Peyer's patch (tissue), 4 donors: ENCODE measurements at regions not wholly inside any gene's neighbourhood (a gene's known extent, or its start where the extent isn't known, plus 50 kb on each side); places are given as distances from the start of the nearest gene placed in this dataset.

Experiments used
- DNase-seq, 3 donors: peaks; one replicate each; pipeline ENCODE4 v3.0.0-alpha.2; 2017 to 2019
- H3K27ac ChIP-seq, 4 donors: fragments of 200-600 bp; sonication (generic); one replicate each; pipeline ENCODE4 v1.5.1; 2016 to 2019
- H3K27me3 ChIP-seq, 2 donors: fragments of 200-600 bp; sonication (generic); one replicate each; pipeline ENCODE4 v1.5.1; 2019
- H3K36me3 ChIP-seq, 3 donors: fragments of 200-600 bp; sonication (generic); one replicate each; pipeline ENCODE4 v1.5.1; 2016 to 2019
- H3K4me1 ChIP-seq, 4 donors: fragments of 200-600 bp; sonication (generic); one replicate each; pipeline ENCODE4 v1.5.1; 2016 to 2019
- H3K4me3 ChIP-seq, 4 donors: fragments of 200-600 bp; sonication (generic); 1 replicate in 3 of 4; 2 replicates in 1 of 4; pipeline ENCODE4 v1.5.1; 2016 to 2019; ENCODE audit warnings: mild to moderate bottlenecking in 1 of 4
- H3K9me3 ChIP-seq, 4 donors: fragments of 200-600 bp; sonication (generic); one replicate each; pipeline ENCODE4 v1.5.1; 2016 to 2019; ENCODE audit warnings: mild to moderate bottlenecking in 1 of 4
- POLR2A ChIP-seq, 2 donors: fragments of 450-650 bp; IDR thresholded peaks; one replicate each; pipeline ENCODE4 v1.5.1; 2017; ENCODE audit warnings: antibody characterized with exemption in 2 of 2, mild to moderate bottlenecking in 2 of 2, moderate library complexity in 2 of 2
- TF ChIP-seq, protein P1 (sequence below), 6 experiments: fragments of 450-650 bp in 4 of 6; fragments of 200-600 bp in 2 of 6; sonication (generic) in 1 of 6; IDR thresholded peaks; one replicate each; pipeline ENCODE4 v1.5.1; 2017 to 2019; ENCODE audit warnings: antibody characterized with exemption in 6 of 6, mild to moderate bottlenecking in 3 of 6, moderate library complexity in 1 of 6

DNA sequence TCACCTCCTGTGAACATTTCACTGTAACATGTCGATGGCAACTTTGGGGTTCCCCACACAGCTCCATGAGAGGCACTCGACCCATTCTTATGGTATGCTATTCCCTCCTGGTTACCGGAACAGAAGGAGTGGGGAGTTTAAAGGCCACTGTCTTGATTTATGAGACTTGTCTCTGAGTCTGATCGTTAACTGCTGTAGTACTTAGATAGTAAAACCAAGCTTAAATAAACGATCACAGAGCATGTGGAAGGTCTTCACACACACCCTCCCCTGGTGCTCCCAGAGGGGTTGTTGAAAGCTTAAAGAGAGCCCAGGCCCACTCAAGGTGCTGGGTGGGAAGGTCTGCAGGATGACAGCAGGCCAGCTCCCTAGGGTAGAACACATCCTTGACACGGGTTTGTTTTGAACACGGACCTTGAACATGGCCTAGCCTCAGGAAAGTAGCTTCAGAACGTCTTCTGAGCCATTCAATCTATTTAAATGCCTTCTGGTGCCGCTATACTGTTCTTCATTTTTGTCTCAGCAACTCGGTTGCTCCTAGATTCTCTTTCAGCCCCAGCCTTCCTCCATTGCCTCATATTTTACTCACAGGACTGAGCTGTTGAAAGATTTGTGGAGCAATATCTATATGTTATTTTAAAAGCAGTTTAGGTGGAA is 335.3 kb downstream of the FGFR2 start:
- no peaks in the 10 kb centered on the region for H3K27me3 ChIP-seq
- peaks cover 0 to 4% (median 0%) of the 10 kb centered on the region in 4 donors for H3K4me1 ChIP-seq
- no peak for TF ChIP-seq POLR2A (IDR thresholded peaks at IDR 0.05)
- H3K27ac ChIP-seq, result peak overlapping the region in 1 of 4 donors; percentile 57
- no peaks in the 10 kb centered on the region for H3K9me3 ChIP-seq
- no peak overlapping the region for H3K4me3 ChIP-seq
- no peaks in the 10 kb centered on the region for H3K36me3 ChIP-seq
- DNase-seq, result no peak

DNA sequence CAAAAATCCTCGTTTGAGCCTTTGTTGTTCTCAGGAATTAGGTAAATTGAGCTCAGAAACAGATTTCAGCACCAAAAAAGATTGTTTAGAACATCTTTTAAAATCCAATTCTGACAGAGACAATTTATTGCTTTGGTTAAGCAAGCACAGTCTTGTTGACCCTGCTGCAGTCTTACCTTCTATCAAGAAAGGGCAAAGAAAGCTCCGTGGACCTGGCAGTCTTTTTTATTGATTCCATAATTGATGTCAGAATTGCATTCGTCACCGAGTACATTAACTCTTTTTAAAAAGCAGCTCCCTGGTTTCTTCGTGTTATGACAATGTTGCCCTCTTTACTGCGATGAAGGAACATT is 334.8 kb downstream of the FGFR2 start:
- TF ChIP-seq, protein P1, sequence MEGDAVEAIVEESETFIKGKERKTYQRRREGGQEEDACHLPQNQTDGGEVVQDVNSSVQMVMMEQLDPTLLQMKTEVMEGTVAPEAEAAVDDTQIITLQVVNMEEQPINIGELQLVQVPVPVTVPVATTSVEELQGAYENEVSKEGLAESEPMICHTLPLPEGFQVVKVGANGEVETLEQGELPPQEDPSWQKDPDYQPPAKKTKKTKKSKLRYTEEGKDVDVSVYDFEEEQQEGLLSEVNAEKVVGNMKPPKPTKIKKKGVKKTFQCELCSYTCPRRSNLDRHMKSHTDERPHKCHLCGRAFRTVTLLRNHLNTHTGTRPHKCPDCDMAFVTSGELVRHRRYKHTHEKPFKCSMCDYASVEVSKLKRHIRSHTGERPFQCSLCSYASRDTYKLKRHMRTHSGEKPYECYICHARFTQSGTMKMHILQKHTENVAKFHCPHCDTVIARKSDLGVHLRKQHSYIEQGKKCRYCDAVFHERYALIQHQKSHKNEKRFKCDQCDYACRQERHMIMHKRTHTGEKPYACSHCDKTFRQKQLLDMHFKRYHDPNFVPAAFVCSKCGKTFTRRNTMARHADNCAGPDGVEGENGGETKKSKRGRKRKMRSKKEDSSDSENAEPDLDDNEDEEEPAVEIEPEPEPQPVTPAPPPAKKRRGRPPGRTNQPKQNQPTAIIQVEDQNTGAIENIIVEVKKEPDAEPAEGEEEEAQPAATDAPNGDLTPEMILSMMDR (IDR thresholded peaks at IDR 0.05), result no peak
- no peak for TF ChIP-seq POLR2A (IDR thresholded peaks at IDR 0.05)
- no peaks in the 10 kb centered on the region for H3K9me3 ChIP-seq
- no peaks in the 10 kb centered on the region for H3K36me3 ChIP-seq
- DNase-seq, result no peak
- peaks cover 0 to 4% (median 0%) of the 10 kb centered on the region in 4 donors for H3K4me1 ChIP-seq
- H3K27ac ChIP-seq, result no peak overlapping the region
- no peak overlapping the region for H3K4me3 ChIP-seq
- no peaks in the 10 kb centered on the region for H3K27me3 ChIP-seq

GRCh38 chr10:121265360-121266123 is 332.7 kb downstream of the FGFR2 start:
- no peaks in the 10 kb centered on the region for H3K9me3 ChIP-seq
- H3K4me3 ChIP-seq, result no peak overlapping the region
- H3K36me3 ChIP-seq, result no peaks in the 10 kb centered on the region
- peaks cover 0 to 4% (median 0%) of the 10 kb centered on the region in 4 donors for H3K4me1 ChIP-seq
- H3K27me3 ChIP-seq, result no peaks in the 10 kb centered on the region
- no peak for TF ChIP-seq POLR2A (IDR thresholded peaks at IDR 0.05)
- TF ChIP-seq, protein P1 (IDR thresholded peaks at IDR 0.05), result no peak
- H3K27ac ChIP-seq, result no peak overlapping the region
- no peak for DNase-seq

DNA sequence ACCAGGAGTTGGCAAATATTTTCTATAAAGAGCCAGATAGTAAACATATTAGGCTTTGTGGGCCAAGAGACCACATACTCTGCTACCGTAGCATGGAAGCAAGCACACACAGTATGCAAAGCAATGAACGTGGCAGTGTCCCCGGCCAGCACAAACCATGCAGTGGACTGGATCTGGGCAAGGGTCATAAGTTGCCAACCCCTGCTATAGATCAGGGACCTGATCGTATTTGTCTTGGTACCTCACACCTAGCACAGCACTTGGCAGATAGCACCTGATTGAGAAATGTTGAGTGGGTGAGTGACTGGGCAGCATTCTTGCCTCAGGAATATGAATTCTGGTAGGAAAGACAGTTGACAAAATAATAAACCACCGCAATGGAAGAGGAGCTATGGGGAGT is 331.9 kb downstream of the FGFR2 start:
- TF ChIP-seq, protein P1 (IDR thresholded peaks at IDR 0.05), result no peak
- TF ChIP-seq POLR2A (IDR thresholded peaks at IDR 0.05), result no peak
- Histone ChIP-seq H3K4me3 (no peak overlapping the region), H3K36me3 (no peaks in the 10 kb centered on the region), H3K27me3 (no peaks in the 10 kb centered on the region), H3K4me1 (peaks cover 0 to 4% (median 0%) of the 10 kb centered on the region in 4 donors), H3K9me3 (no peaks in the 10 kb centered on the region), H3K27ac (no peak overlapping the region)
- no peak for DNase-seq

GRCh38 chr10:121267236-121268003 is 330.8 kb downstream of the FGFR2 start:
- H3K36me3 ChIP-seq, result no peaks in the 10 kb centered on the region
- H3K27ac ChIP-seq, result no peak overlapping the region
- DNase-seq, result no peak
- no peaks in the 10 kb centered on the region for H3K9me3 ChIP-seq
- H3K4me3 ChIP-seq, result no peak overlapping the region
- peaks cover 0 to 4% (median 0%) of the 10 kb centered on the region in 4 donors for H3K4me1 ChIP-seq
- H3K27me3 ChIP-seq, result no peaks in the 10 kb centered on the region
- TF ChIP-seq POLR2A (IDR thresholded peaks at IDR 0.05), result no peak
- TF ChIP-seq, protein P1 (IDR thresholded peaks at IDR 0.05), result no peak

DNA sequence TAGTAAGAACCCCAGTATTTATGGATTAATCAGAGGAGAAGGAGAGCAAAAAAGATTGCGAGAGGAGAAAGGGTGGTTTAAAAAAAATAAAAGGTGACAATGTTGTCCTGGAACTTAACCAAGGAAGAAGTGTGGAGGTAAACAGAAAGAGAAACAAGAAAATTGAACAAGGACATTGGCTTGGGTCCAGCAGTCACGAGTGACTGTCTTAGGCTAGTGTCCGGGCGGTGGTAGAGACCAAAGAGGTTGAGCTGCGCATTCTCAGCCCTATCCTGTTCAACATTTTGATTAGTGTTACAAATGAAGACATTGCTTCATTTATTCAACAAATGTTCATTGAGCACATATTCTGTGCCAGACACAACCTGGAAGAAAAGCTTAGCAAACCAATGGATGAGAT is 329.9 kb downstream of the FGFR2 start:
- TF ChIP-seq, protein P1 (IDR thresholded peaks at IDR 0.05), result no peak
- TF ChIP-seq POLR2A (IDR thresholded peaks at IDR 0.05), result no peak
- no peak overlapping the region for H3K27ac ChIP-seq
- H3K9me3 ChIP-seq, result no peaks in the 10 kb centered on the region
- H3K36me3 ChIP-seq, result no peaks in the 10 kb centered on the region
- no peak overlapping the region for H3K4me3 ChIP-seq
- H3K27me3 ChIP-seq, result no peaks in the 10 kb centered on the region
- H3K4me1 ChIP-seq, result no peaks in the 10 kb centered on the region
- no peak for DNase-seq
